ENCODE measurements at regions not wholly inside any gene's neighbourhood (a gene's known extent, or its start where the extent isn't known, plus 50 kb on each side); places are given as distances from the start of the nearest gene placed in this dataset.
A peak's percentile ranks its signal among the peaks of the same experiment; 100 is the strongest.

- no peak overlapping the region for H3K56ac ChIP-seq (ENCODE audit: extremely low read depth, insufficient read depth, low read length)
- no peaks in the 10 kb centered on the region for H3K9me1 ChIP-seq (ENCODE audit: insufficient read depth, low read length)
- peak overlapping the region; percentile 44 for H2AFZ ChIP-seq (replicated peaks; ENCODE audit: low read length, poor library complexity)
- H3K18ac ChIP-seq (ENCODE audit: low read depth, low read length) = no peak overlapping the region
- in situ Hi-C loops (cut with MboI; ENCODE audit: low sequenced_read_pairs) = no loop called here
- no peaks in the 10 kb centered on the region for H4K20me1 ChIP-seq (ENCODE audit: insufficient read depth, low read length)
- ATAC-seq (ENCODE audit: low read depth) = no peak
- H2BK5ac ChIP-seq (ENCODE audit: low read depth, low read length, poor library complexity, severe bottlenecking) = no peak overlapping the region
- CTCF ChIA-PET = interaction anchor here (0.5 kb wide), 1 partner anchor 912 kb away, joined by 5 read pairs; no protein-coding TSS in a partner anchor
- H3K4me3 ChIP-seq (ENCODE audit: insufficient read depth, low read depth, low read length) = no peak overlapping the region
- no peak overlapping the region for H3K4me2 ChIP-seq (ENCODE audit: low read depth, low read length)
- H3K23ac ChIP-seq (ENCODE audit: low read depth, low read length) = no peak overlapping the region
- H3K79me1 ChIP-seq (ENCODE audit: low read depth in 1 of 2, low read length in 2 of 2) = no peaks in the 10 kb centered on the region
- H2AK5ac ChIP-seq (ENCODE audit: low read depth, low read length) = no peak overlapping the region
- H3K4ac ChIP-seq (ENCODE audit: low read depth, low read length) = no peak overlapping the region
- no peak overlapping the region for H3K27ac ChIP-seq (ENCODE audit: insufficient read depth, low read length)
- dilution Hi-C loops (cut with HindIII; ENCODE audit: low sequenced_read_pairs, unreplicated experiment) = no loop called here
- H3K36me3 ChIP-seq (ENCODE audit: control insufficient read depth, insufficient read depth, low read length) = no peaks in the 10 kb centered on the region
- H3K9me3 ChIP-seq (ENCODE audit: control insufficient read depth, insufficient read depth, low read length) = no peaks in the 10 kb centered on the region
- intact Hi-C loops (cut with micrococcal nuclease) = no loop called here
- H3K27me3 ChIP-seq (ENCODE audit: control insufficient read depth, insufficient read depth, low read length) = no peaks in the 10 kb centered on the region
- no peak overlapping the region; the same call in 2 of the 3 replicates for H2BK15ac ChIP-seq (ENCODE audit: low read depth, low read length)
- no peak overlapping the region for H2AK9ac ChIP-seq (replicated peaks; ENCODE audit: low read depth, low read length, poor library complexity)
- H3K14ac ChIP-seq (replicated peaks; ENCODE audit: low read depth, low read length) = no peak overlapping the region
- TF ChIP-seq RFX5 (IDR thresholded peaks at IDR 0.05; ENCODE audit: low read depth, low read length) = no peak
- TF ChIP-seq FOS (IDR thresholded peaks at IDR 0.05; ENCODE audit: low read depth, low read length) = no peak
- TF ChIP-seq CEBPB (IDR thresholded peaks at IDR 0.05; ENCODE audit: low read depth, low read length) = no peak
- TF ChIP-seq POLR2A (IDR thresholded peaks at IDR 0.05; ENCODE audit: low read depth, low read length) = no peak
- no peak for TF ChIP-seq CTCF (conservative IDR thresholded peaks at IDR 0.05; ENCODE audit: low read depth, low read length)
- TF ChIP-seq ELK1 (IDR thresholded peaks at IDR 0.05; ENCODE audit: borderline replicate concordance, low read depth, low read length) = no peak
- no peak for TF ChIP-seq MAZ (IDR thresholded peaks at IDR 0.05; ENCODE audit: borderline replicate concordance, low read depth, low read length)
- TF ChIP-seq SMC3 (IDR thresholded peaks at IDR 0.05; ENCODE audit: low read depth, low read length) = no peak
- no peak for TF ChIP-seq BHLHE40 (IDR thresholded peaks at IDR 0.05; ENCODE audit: low read depth, low read length)
- no peak for TF ChIP-seq MAFK (IDR thresholded peaks at IDR 0.05; ENCODE audit: low read depth, low read length)
- TF ChIP-seq CHD1 (IDR thresholded peaks at IDR 0.05; ENCODE audit: low read depth, low read length) = no peak
- no peak for TF ChIP-seq RAD21 (IDR thresholded peaks at IDR 0.05; ENCODE audit: low read length)
- TF ChIP-seq RCOR1 (IDR thresholded peaks at IDR 0.05; ENCODE audit: insufficient replicate concordance, low read length) = no peak
- no peak for TF ChIP-seq USF2 (IDR thresholded peaks at IDR 0.05; ENCODE audit: low read depth, low read length)
- no peak overlapping the region for H4K8ac ChIP-seq (ENCODE audit: low read depth in 2 of 2, low read length in 2 of 2)
- H4K5ac ChIP-seq (ENCODE audit: low read depth, low read length) = no peak overlapping the region
- H3K4me1 ChIP-seq (ENCODE audit: control insufficient read depth, insufficient read depth, low read length) = no peaks in the 10 kb centered on the region
- no peak overlapping the region for H2BK20ac ChIP-seq (ENCODE audit: low read depth, low read length)
- no CpG with 5 or more reads among the region's 3 CpGs for WGBS, 2 experiments (ENCODE audit: extremely low coverage in 2 of 2, insufficient read length in 1 of 2)
- no peak for DNase-seq
- POLR2A ChIA-PET (ENCODE audit: unreplicated experiment) = no interaction called here
- no peak overlapping the region for H2BK120ac ChIP-seq (ENCODE audit: low read depth, low read length)
- no peak overlapping the region for H4K91ac ChIP-seq (ENCODE audit: insufficient read depth, low read depth, low read length)
- BruUV-seq (replicated peaks) = no TSS peak
- H3K9ac ChIP-seq (ENCODE audit: low read depth, low read length) = no peak overlapping the region
These were observed 111.1 kb upstream of the KLF7 start for GRCh38 chr2:207276858-207277257.

Data from IMR-90 (cell line).